Stimulated activated CD4-positive, alpha-beta T cell treated with anti-CD3 and anti-CD28 coated beads, Interleukin-2, amount 100 ng/mL, for 24 hours (primary cell): ENCODE measurements at regions not wholly inside any gene's neighbourhood (a gene's known extent, or its start where the extent isn't known, plus 50 kb on each side); places are given as distances from the start of the nearest gene placed in this dataset.

Source experiments
- DNase-seq, 2 donors: peaks; one replicate each; pipeline ENCODE4 v3.0.0-alpha.2; 2020

GRCh38 chr18:61727241-61728193 lies 165.3 kb downstream of the RNF152 start:
- no peak for DNase-seq

- DNase-seq = no peak
These were observed 168.3 kb downstream of the RNF152 start for GRCh38 chr18:61724532-61724931.

- DNase-seq = no peak
These were observed 170.6 kb downstream of the RNF152 start for GRCh38 chr18:61722247-61722646.

GRCh38 chr18:61720496-61720895 lies 172.3 kb downstream of the RNF152 start:
- no peak for DNase-seq

- DNase-seq = no peak
These were observed 173.1 kb downstream of the RNF152 start for GRCh38 chr18:61719671-61720070.

- no peak for DNase-seq
These were observed 173.9 kb downstream of the RNF152 start for GRCh38 chr18:61718944-61719343.

GRCh38 chr18:61714421-61714820 lies 178.4 kb downstream of the RNF152 start:
- DNase-seq = no peak

GRCh38 chr18:61713502-61713901 lies 179.3 kb downstream of the RNF152 start:
- no peak for DNase-seq

GRCh38 chr18:61710082-61710620 lies 182.7 kb downstream of the RNF152 start:
- DNase-seq = no peak

GRCh38 chr18:61706276-61706915 lies 186.4 kb downstream of the RNF152 start:
- DNase-seq = no peak

- DNase-seq = no peak
These were observed 189.3 kb downstream of the RNF152 start for GRCh38 chr18:61703508-61703907.

- no peak for DNase-seq
These were observed 190.8 kb downstream of the RNF152 start for GRCh38 chr18:61702007-61702406.

- no peak for DNase-seq
These were observed 193.3 kb downstream of the RNF152 start for GRCh38 chr18:61699397-61700110.

GRCh38 chr18:61697306-61697909 lies 195.4 kb downstream of the RNF152 start:
- no peak for DNase-seq

- DNase-seq = no peak
These were observed 198.6 kb downstream of the RNF152 start for GRCh38 chr18:61694236-61694635.

- DNase-seq = no peak
These were observed 202.2 kb downstream of the RNF152 start for GRCh38 chr18:61690418-61691138.

- DNase-seq = no peak
These were observed 205.5 kb downstream of the RNF152 start for GRCh38 chr18:61687317-61687716.

- DNase-seq = no peak
These were observed 209.0 kb downstream of the RNF152 start for GRCh38 chr18:61683856-61684255.

GRCh38 chr18:61681065-61681464 lies 211.7 kb downstream of the RNF152 start:
- no peak for DNase-seq

GRCh38 chr18:61679836-61680235 lies 213.0 kb downstream of the RNF152 start:
- no peak for DNase-seq

- no peak for DNase-seq
These were observed 215.3 kb downstream of the RNF152 start for GRCh38 chr18:61677435-61677970.
